ENCODE measurements at regions not wholly inside any gene's neighbourhood (a gene's known extent, or its start where the extent isn't known, plus 50 kb on each side); places are given as distances from the start of the nearest gene placed in this dataset.
A peak's percentile ranks its signal among the peaks of the same experiment; 100 is the strongest.

DNA sequence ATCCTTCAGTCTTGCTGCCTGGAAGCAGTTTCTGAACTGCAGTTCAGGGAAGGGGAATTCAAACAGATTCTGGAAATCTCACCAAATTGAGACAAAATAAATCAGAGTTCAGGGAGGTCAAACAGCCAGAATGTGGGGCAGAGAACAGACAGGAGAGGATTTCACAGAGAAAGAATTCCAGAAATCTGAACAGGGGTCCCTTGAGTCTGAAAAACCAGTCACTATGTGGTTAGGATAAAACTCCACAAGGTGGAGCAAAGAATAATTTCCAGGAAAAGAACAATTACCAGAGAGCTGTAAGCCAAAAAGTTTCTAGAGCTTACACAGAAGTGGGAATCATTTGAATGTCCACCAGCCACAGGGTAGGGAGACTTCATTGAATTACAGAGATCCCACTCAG lies 84.7 kb downstream of the URB2 start:
- TF ChIP-seq, protein P1, sequence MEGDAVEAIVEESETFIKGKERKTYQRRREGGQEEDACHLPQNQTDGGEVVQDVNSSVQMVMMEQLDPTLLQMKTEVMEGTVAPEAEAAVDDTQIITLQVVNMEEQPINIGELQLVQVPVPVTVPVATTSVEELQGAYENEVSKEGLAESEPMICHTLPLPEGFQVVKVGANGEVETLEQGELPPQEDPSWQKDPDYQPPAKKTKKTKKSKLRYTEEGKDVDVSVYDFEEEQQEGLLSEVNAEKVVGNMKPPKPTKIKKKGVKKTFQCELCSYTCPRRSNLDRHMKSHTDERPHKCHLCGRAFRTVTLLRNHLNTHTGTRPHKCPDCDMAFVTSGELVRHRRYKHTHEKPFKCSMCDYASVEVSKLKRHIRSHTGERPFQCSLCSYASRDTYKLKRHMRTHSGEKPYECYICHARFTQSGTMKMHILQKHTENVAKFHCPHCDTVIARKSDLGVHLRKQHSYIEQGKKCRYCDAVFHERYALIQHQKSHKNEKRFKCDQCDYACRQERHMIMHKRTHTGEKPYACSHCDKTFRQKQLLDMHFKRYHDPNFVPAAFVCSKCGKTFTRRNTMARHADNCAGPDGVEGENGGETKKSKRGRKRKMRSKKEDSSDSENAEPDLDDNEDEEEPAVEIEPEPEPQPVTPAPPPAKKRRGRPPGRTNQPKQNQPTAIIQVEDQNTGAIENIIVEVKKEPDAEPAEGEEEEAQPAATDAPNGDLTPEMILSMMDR (IDR thresholded peaks at IDR 0.05) = no peak
- TF ChIP-seq POLR2A (IDR thresholded peaks at IDR 0.05) = no peak
- TF ChIP-seq POLR2AphosphoS5 (IDR thresholded peaks at IDR 0.05) = no peak
- Histone ChIP-seq H3K4me3 (no peak overlapping the region), H3K36me3 (no peaks in the 10 kb centered on the region), H3K4me1 (no peaks in the 10 kb centered on the region), H3K9me3 (peaks cover 4% of the 10 kb centered on the region in 2 donors), H3K27me3 (no peaks in the 10 kb centered on the region), H3K27ac (no peak overlapping the region)
- intact Hi-C loops (cut with DNase I; ENCODE audit: low total_unique reads) = no loop called here
- DNase-seq (ENCODE audit: low spot score in 2 of 2) = no peak

DNA sequence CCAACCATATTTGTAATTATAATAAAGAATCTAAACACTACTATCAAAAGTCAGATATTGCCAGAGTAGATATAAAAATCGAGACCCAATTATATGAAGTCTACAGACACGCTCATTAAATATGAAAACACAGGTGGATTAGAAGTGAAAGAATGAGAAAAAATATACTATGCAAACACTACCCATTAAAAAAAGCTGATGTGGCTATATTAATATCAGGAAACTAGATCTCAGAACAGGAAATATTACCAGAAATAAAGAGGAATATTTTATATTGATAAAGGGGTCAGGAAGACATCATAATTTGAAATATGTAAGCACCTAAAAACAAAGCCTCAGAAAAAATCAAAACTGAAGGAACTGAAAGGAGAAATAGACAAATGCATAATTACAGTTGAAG lies 88.3 kb downstream of the URB2 start:
- H3K27me3 ChIP-seq = no peaks in the 10 kb centered on the region

DNA sequence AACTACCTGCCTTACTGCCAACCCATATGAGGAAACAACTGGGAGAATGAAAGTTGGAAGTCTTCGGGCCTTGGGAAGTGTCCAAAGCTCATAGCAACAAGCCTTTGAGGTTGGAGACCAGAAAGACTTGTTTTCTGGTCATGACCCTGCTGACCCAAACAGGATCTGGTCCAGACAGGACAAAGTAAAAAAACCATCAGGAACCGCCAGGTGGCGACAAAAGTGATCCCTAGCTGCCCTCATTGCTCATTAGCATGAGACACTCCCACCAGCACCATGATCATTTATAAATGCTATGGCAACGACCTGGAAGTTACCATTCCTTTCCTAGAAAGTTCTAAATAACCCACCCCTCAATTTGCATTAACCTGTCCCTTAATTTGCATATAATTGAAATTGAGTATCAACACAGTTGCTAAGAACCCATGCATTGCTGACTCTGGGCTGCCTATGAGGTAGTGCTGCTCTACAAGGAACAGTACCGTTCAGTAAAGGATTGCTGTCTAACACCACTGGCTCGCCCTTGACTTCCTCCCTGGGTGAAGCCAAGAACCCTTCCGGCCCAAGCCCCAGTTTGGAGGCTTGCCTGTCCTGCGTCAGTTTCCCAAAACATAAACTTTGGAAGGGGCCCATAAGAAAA lies 89.0 kb downstream of the URB2 start:
- TF ChIP-seq, protein P1 (IDR thresholded peaks at IDR 0.05) = peak in 2 of 3 donors; percentile 28 to 50
- TF ChIP-seq POLR2AphosphoS5 (IDR thresholded peaks at IDR 0.05) = peak in 1 of 3 donors; percentile 51
- TF ChIP-seq POLR2A (IDR thresholded peaks at IDR 0.05) = no peak
- H3K27me3 ChIP-seq = no peaks in the 10 kb centered on the region
- no peaks in the 10 kb centered on the region for H3K4me1 ChIP-seq
- intact Hi-C loops (cut with DNase I; ENCODE audit: low total_unique reads) = no loop called here
- H3K27ac ChIP-seq = no peak overlapping the region
- no peaks in the 10 kb centered on the region for H3K9me3 ChIP-seq
- peak; percentile 57 to 67 for DNase-seq (ENCODE audit: low spot score in 2 of 2)
- H3K36me3 ChIP-seq = no peaks in the 10 kb centered on the region
- H3K4me3 ChIP-seq = no peak overlapping the region

More for the DNA sequence above, 88.3 kb downstream of the URB2 start:
- TF ChIP-seq POLR2A (IDR thresholded peaks at IDR 0.05) = no peak
- TF ChIP-seq POLR2AphosphoS5 (IDR thresholded peaks at IDR 0.05) = no peak
- TF ChIP-seq, protein P1 (IDR thresholded peaks at IDR 0.05) = no peak
- Histone ChIP-seq H3K9me3 (no peaks in the 10 kb centered on the region), H3K4me1 (no peaks in the 10 kb centered on the region), H3K4me3 (no peak overlapping the region), H3K27ac (no peak overlapping the region), H3K36me3 (no peaks in the 10 kb centered on the region)
- intact Hi-C loops (cut with DNase I; ENCODE audit: low total_unique reads) = no loop called here
- DNase-seq (ENCODE audit: low spot score in 2 of 2) = no peak

DNA sequence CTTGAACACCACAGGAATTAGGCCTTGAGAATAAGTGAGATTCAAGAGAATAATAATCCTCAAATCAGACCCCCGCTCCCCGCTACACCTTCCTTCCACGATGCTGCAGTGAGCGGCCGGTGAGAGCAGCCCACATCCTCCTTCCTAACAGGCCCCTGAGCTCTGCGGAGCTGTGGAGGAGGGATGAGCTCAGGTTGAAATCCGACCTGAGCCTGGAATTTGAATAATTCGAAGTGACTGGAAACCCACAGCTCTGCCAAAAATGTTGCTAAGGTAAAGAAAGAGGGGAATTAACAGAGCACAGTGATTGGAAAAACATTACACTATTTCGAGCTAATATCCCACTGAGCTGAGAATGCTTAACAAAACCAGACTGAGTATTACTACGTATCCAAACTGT lies 90.0 kb downstream of the URB2 start:
- no peaks in the 10 kb centered on the region for H3K36me3 ChIP-seq
- H3K4me1 ChIP-seq = no peaks in the 10 kb centered on the region
- no peaks in the 10 kb centered on the region for H3K9me3 ChIP-seq
- H3K4me3 ChIP-seq = no peak overlapping the region
- TF ChIP-seq POLR2AphosphoS5 (IDR thresholded peaks at IDR 0.05) (no peak), POLR2A (IDR thresholded peaks at IDR 0.05) (no peak)
- TF ChIP-seq, protein P1 (IDR thresholded peaks at IDR 0.05) = no peak
- H3K27me3 ChIP-seq = no peaks in the 10 kb centered on the region
- DNase-seq (ENCODE audit: low spot score in 2 of 2) = no peak
- no peak overlapping the region for H3K27ac ChIP-seq
- intact Hi-C loops (cut with DNase I; ENCODE audit: low total_unique reads) = no loop called here

DNA sequence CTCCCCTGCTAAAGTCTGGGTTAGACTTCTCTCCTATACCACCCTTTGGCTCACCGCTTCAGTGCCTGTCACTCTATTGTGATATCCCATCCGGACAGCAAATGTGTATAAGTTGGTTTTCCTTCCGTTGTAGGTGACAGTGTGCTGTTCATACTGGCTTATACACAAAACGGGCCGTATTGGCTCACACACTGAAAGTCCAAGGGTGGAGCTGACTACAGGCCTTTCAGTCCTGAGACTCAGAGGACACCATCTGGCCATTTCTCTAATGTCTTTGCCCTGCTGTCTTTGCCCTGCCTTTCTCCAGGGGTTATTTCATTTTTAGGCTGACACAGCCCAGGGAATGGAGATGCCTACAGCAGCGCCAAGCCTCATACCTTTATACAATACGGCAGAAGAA lies 90.7 kb downstream of the URB2 start:
- intact Hi-C loops (cut with DNase I; ENCODE audit: low total_unique reads) = no loop called here
- no peaks in the 10 kb centered on the region for H3K9me3 ChIP-seq
- H3K27ac ChIP-seq = no peak overlapping the region
- H3K36me3 ChIP-seq = no peaks in the 10 kb centered on the region
- no peak for DNase-seq (ENCODE audit: low spot score in 2 of 2)
- H3K4me3 ChIP-seq = no peak overlapping the region
- H3K4me1 ChIP-seq = no peaks in the 10 kb centered on the region
- TF ChIP-seq, protein P1 (IDR thresholded peaks at IDR 0.05) = no peak
- TF ChIP-seq POLR2AphosphoS5 (IDR thresholded peaks at IDR 0.05) = no peak
- TF ChIP-seq POLR2A (IDR thresholded peaks at IDR 0.05) = no peak
- no peaks in the 10 kb centered on the region for H3K27me3 ChIP-seq
